Transverse colon (tissue), 4 donors: ENCODE measurements at regions not wholly inside any gene's neighbourhood (a gene's known extent, or its start where the extent isn't known, plus 50 kb on each side); places are given as distances from the start of the nearest gene placed in this dataset.

ENCODE experiments used
- DNase-seq: peaks from one replicate; pipeline ENCODE4 v3.0.0-alpha.2; 2019
- H3K27ac ChIP-seq, 4 donors: fragments of 200-600 bp; sonication (generic); 2 replicates each; pipeline ENCODE4 v1.5.1; 2016 to 2018; ENCODE audit warnings: inconsistent platforms in 4 of 4
- H3K27me3 ChIP-seq: fragments of 200-600 bp; sonication (generic); 2 replicates; pipeline ENCODE4 v1.5.1; 2017; ENCODE audit warnings: inconsistent platforms
- H3K36me3 ChIP-seq, 4 donors: fragments of 200-600 bp; sonication (generic); 2 replicates each; pipeline ENCODE4 v1.5.1; 2017 to 2019; ENCODE audit warnings: inconsistent platforms in 4 of 4
- H3K4me1 ChIP-seq, 4 donors: fragments of 200-600 bp; sonication (generic); 2 replicates each; pipeline ENCODE4 v1.5.1; 2017 to 2020; ENCODE audit warnings: inconsistent platforms in 4 of 4
- H3K4me3 ChIP-seq, 4 donors: fragments of 200-600 bp; sonication (generic); 1 replicate in 1 of 4; 2 replicates in 3 of 4; pipeline versions ENCODE4 v1.5.1 to v1.6.1; 2017 to 2019; ENCODE audit warnings: inconsistent platforms in 4 of 4
- H3K9me3 ChIP-seq, 2 donors: fragments of 200-600 bp; sonication (generic); 2 replicates each; pipeline ENCODE4 v1.5.1; 2017 to 2019; ENCODE audit warnings: inconsistent platforms in 2 of 2
- EP300 ChIP-seq: sonication (generic); formaldehyde crosslinking; IDR thresholded peaks from one replicate; pipeline ENCODE4 v1.6.1; 2017; ENCODE audit warnings: antibody characterized with exemption, low read depth
- POLR2A ChIP-seq: fragments of 450-650 bp; IDR thresholded peaks from one replicate; pipeline ENCODE4 v1.6.1; 2016; ENCODE audit warnings: antibody characterized with exemption, mild to moderate bottlenecking, moderate library complexity
- POLR2AphosphoS5 ChIP-seq, 3 donors: sonication (generic); formaldehyde crosslinking; IDR thresholded peaks; one replicate each; pipeline ENCODE4 v1.6.1; 2016; ENCODE audit warnings: antibody characterized with exemption in 3 of 3
- WGBS, 2 donors: methylation state at CpG; one replicate each; pipeline ENCODE4 v1.1.5; 2018; ENCODE audit warnings: low coverage in 1 of 2; 5-methylcytosine and 5-hydroxymethylcytosine counted together
- in situ Hi-C, 4 donors: fragments of 200-750 bp; cut with MboI; loops; one replicate each; pipeline versions ENCODE4 v1.15.0 to v1.15.1; 2017; ENCODE audit warnings: low sequenced_read_pairs in 3 of 4, low pct_ligation_motif_present in 1 of 4, low pct_unique_long_range_greater_than_20kb in 1 of 4
- intact Hi-C: fragments of 100-400 bp; cut with DNase I; formaldehyde crosslinking; loops from one replicate; pipeline ENCODE4 v1.15.1; 2023; ENCODE audit warnings: low total_unique reads
- TF ChIP-seq, protein P1 (sequence below), 5 experiments: fragments of 200-600 bp in 3 of 5; fragments of 450-650 bp in 2 of 5; sonication (generic) in 3 of 5; IDR thresholded peaks; 1 replicate in 2 of 5; 2 replicates in 3 of 5; pipeline ENCODE4 v1.5.1; 2016 to 2017; ENCODE audit warnings: antibody characterized with exemption in 5 of 5, inconsistent platforms in 3 of 5, mild to moderate bottlenecking in 2 of 5, moderate library complexity in 1 of 5

DNA sequence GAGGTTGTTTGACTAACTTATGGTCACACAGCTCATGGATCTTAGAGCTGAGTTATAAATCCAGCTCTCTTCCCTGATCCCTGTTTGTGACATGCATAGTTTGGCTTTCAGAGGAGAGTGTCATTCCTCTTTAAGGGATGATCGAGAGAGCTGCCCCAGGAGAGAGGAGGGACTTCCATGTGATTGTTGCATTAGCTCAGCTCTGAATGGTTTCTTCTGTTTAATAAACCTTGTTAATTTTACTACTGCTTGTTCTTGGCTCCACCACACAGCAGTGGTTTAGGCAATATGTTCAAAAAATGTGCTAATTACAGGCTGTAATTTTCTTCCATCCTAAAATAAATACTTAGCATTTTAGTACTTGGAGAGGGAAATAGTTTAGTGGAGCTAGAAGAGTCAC is 152.5 kb downstream of the C12orf75 start:
- H3K27ac ChIP-seq: no peak overlapping the region
- no peak for TF ChIP-seq POLR2AphosphoS5 (IDR thresholded peaks at IDR 0.05)
- no peak for TF ChIP-seq EP300
- TF ChIP-seq, protein P1, sequence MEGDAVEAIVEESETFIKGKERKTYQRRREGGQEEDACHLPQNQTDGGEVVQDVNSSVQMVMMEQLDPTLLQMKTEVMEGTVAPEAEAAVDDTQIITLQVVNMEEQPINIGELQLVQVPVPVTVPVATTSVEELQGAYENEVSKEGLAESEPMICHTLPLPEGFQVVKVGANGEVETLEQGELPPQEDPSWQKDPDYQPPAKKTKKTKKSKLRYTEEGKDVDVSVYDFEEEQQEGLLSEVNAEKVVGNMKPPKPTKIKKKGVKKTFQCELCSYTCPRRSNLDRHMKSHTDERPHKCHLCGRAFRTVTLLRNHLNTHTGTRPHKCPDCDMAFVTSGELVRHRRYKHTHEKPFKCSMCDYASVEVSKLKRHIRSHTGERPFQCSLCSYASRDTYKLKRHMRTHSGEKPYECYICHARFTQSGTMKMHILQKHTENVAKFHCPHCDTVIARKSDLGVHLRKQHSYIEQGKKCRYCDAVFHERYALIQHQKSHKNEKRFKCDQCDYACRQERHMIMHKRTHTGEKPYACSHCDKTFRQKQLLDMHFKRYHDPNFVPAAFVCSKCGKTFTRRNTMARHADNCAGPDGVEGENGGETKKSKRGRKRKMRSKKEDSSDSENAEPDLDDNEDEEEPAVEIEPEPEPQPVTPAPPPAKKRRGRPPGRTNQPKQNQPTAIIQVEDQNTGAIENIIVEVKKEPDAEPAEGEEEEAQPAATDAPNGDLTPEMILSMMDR (IDR thresholded peaks at IDR 0.05): no peak
- TF ChIP-seq POLR2A: no peak
- H3K9me3 ChIP-seq: no peaks in the 10 kb centered on the region
- in situ Hi-C loops (no loop called here), intact Hi-C loops (no loop called here)
- no peaks in the 10 kb centered on the region for H3K27me3 ChIP-seq
- no peaks in the 10 kb centered on the region for H3K4me1 ChIP-seq
- 61 to 71% methylated on average over 1 of the region's 1 CpG for WGBS, 2 donors
- no peaks in the 10 kb centered on the region for H3K36me3 ChIP-seq
- H3K4me3 ChIP-seq: no peak overlapping the region
- DNase-seq: no peak

DNA sequence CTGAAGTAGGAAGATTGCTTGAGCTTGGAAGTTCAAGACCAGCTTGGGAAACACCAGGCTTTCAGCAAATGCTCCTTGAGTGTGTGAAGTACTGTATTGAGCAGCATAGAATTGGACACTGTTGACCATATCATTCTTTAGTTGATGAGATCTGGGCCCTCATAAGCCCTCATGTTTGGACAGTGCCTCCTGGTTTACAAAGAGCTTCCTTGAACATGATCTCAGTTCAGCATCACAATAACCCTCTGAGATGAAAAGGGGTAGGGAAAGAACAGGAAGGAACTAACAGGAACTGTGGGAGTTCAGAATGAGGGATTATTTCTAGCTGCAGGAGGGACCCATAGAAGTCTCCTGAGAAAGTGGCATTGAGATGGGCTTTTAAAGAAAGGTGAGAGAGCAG is 153.2 kb downstream of the C12orf75 start:
- H3K27ac ChIP-seq: no peak overlapping the region
- no peak for DNase-seq
- in situ Hi-C loops: no loop called here
- no peaks in the 10 kb centered on the region for H3K27me3 ChIP-seq
- intact Hi-C loops: no loop called here
- H3K4me3 ChIP-seq: no peak overlapping the region
- no peaks in the 10 kb centered on the region for H3K9me3 ChIP-seq
- no peaks in the 10 kb centered on the region for H3K36me3 ChIP-seq
- no peaks in the 10 kb centered on the region for H3K4me1 ChIP-seq
- TF ChIP-seq EP300 (no peak), POLR2AphosphoS5 (IDR thresholded peaks at IDR 0.05) (no peak)
- TF ChIP-seq, protein P1 (IDR thresholded peaks at IDR 0.05): no peak

DNA sequence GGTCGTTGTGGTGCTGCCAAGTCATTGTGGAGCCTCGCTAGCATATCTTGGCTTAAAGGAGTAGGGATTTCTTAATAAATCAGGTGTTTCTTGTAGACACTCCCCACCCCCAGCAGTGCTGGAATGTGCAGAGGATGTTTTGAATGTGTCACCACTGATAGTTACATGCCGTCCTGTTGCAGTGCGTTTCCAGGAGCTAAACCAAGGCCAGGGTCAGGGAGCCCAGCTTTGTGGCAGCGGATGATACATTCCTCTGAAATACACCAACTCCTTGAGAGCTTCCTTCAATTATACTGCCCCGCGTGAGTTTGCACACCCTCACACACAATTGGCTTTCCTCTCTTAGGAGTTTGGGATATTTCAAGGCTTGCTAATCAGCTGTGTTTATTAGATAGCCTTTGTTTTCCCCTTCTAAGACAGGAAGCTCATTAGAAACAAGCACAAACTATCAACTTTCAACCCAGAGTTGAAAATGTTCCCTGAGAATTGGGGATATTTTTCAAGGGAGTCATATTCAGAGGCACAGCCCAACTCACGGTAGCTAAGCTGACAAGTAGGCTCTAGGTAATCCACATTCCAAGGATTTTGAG is 154.9 kb downstream of the C12orf75 start:
- Histone ChIP-seq H3K4me3 (no peak overlapping the region), H3K36me3 (no peaks in the 10 kb centered on the region), H3K4me1 (no peaks in the 10 kb centered on the region), H3K27me3 (no peaks in the 10 kb centered on the region), H3K27ac (no peak overlapping the region), H3K9me3 (no peaks in the 10 kb centered on the region)
- no peak for TF ChIP-seq POLR2AphosphoS5 (IDR thresholded peaks at IDR 0.05)
- TF ChIP-seq EP300: no peak
- TF ChIP-seq, protein P1 (IDR thresholded peaks at IDR 0.05): no peak
- no peak for TF ChIP-seq POLR2A
- DNase-seq: no peak
- intact Hi-C loops (no loop called here), in situ Hi-C loops (no loop called here)
- WGBS, 2 donors: 69 to 76% methylated on average over 4 to 8 of the region's 8 CpGs

DNA sequence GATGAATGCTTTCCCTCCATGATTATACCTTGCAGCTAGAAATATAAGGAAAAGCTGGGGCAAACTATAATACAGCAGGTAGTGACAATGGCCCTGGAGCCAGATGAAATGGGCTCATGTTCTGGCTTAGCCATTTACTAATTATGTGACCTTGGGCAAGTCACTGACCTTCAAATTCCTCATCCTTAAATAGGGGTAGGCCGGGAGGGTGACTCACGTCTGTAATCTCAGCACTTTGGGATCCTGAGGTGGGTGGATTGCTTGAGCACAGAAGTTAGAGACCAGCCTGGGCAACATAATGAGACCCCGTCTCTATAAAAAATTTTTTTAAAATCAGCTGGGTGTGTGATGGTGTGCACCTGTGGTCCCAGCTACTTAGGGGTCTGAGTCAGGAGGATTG is 155.4 kb downstream of the C12orf75 start:
- TF ChIP-seq POLR2AphosphoS5 (IDR thresholded peaks at IDR 0.05) (no peak), POLR2A (no peak), EP300 (no peak)
- TF ChIP-seq, protein P1 (IDR thresholded peaks at IDR 0.05): no peak
- no peaks in the 10 kb centered on the region for H3K36me3 ChIP-seq
- no peak overlapping the region for H3K4me3 ChIP-seq
- H3K27ac ChIP-seq: no peak overlapping the region
- in situ Hi-C loops (no loop called here), intact Hi-C loops (no loop called here)
- no peak for DNase-seq
- no peaks in the 10 kb centered on the region for H3K4me1 ChIP-seq
- no peaks in the 10 kb centered on the region for H3K27me3 ChIP-seq
- 79 to 100% methylated on average over 1 to 3 of the region's 3 CpGs for WGBS, 2 donors
- no peaks in the 10 kb centered on the region for H3K9me3 ChIP-seq
